ENCODE measurements at regions not wholly inside any gene's neighbourhood (a gene's known extent, or its start where the extent isn't known, plus 50 kb on each side); places are given as distances from the start of the nearest gene placed in this dataset.
"Not testable (repeated sequence)": the region's sequence is repeated elsewhere in the genome, so short reads cannot be mapped to it uniquely, and the experiment has no call there.

- DNase-seq (ENCODE audit: low read depth, low spot score), result no peak
Measured at GRCh38 chr15:87753539-87753938, 503.0 kb downstream of the NTRK3 start.

DNA sequence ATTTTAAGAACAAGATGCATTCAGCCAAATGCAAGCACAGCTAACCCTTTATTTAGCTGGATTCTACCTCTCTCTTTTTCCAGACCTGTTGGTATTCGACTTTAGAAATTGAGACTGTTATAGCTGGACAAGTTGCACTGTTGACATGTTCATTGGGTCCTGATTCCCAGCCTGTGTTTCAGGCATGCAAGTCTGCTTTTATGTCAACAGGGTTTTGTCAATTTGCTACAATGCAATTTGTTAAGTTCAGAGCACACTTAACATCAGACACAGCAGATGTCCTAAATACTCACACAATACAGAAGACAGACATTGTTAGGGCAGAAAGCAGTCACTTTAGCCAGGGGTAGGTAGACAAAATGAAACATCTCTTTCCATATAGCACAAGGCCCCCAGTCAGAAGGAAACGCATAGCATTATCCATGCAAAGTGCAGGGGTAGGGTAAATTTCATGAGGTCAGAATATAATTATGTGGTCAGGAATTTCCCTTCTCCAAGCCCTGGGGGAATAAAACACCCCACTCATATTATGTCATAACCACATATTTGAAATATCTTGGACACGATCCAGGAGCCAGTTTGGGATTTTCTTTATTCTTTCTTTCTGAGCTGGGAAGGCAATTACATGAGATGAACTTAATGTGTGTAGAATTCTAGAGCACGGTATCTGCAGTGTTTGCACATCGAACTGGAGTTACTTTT lies 504.1 kb downstream of the NTRK3 start:
- DNase-seq (ENCODE audit: low read depth, low spot score), result peak; percentile 46

- no peak for DNase-seq (ENCODE audit: low read depth, low spot score)
Measured at GRCh38 chr15:87748483-87748882, 508.1 kb downstream of the NTRK3 start.

GRCh38 chr15:87747087-87747486 lies 509.5 kb downstream of the NTRK3 start:
- no peak for DNase-seq (ENCODE audit: low read depth, low spot score)

GRCh38 chr15:87746333-87746732 lies 510.2 kb downstream of the NTRK3 start:
- no peak for DNase-seq (ENCODE audit: low read depth, low spot score)

DNA sequence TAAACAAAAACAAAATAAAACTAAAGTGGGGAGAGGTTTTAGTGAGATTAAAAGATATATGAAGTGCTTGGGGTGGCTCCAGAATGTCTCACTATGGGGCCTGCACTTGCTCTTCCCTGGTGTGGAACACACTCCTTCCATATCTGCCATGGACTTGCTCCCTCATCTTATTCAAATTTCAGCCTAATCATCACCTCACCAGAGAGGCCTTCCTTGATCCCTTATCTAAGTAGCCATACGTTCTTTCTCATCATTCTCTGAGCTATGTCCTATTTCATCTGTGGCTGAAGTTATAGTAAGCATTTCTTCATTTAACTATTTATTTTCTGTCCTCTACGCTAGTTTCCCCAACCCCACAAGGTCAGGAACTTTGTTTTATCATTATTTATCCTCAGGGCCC lies 511.7 kb downstream of the NTRK3 start:
- no peak for DNase-seq (ENCODE audit: low read depth, low spot score)

DNA sequence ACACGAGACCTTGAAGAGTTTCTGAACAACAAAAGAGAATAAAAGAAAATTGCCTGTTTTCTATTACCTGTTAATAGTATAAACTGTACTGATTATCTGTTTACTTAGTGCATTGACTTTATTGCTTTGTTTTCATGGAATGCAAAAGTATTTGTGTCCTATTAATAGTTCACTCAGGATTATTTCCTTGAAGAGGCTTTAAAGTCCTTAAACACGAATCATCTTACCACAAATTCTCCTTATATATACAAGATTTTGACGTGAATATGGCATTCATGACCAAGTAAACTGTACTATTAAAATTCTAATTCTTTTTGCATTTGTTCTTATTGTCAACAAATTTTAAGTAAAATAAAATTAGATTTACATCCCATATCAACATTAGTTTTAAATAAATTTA lies 513.0 kb downstream of the NTRK3 start:
- no peak for DNase-seq (ENCODE audit: low read depth, low spot score)

GRCh38 chr15:87741350-87741749 lies 515.2 kb downstream of the NTRK3 start:
- DNase-seq (ENCODE audit: low read depth, low spot score), result no peak

- no peak for DNase-seq (ENCODE audit: low read depth, low spot score)
Measured at GRCh38 chr15:87740655-87741344, 515.7 kb downstream of the NTRK3 start.

DNA sequence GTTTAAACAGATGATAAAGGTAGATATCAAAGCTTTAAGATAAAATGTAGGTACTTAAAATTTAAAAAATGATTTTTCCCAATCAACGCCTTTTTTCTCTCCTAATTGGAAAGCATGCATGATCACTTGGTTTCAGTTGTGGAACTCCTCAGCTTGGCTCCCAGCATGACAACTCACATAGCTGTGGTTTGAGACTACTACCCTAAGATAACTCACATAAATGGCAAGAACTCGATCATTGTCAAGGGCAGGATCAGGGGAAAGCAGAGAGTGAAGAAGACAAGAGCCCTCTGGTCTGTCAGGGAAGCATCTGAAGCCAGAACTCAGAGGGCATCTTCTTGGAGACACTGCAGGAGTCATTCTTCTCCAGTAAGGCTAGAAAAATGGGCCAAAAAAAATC lies 516.7 kb downstream of the NTRK3 start:
- DNase-seq (ENCODE audit: low read depth, low spot score), result no peak

DNA sequence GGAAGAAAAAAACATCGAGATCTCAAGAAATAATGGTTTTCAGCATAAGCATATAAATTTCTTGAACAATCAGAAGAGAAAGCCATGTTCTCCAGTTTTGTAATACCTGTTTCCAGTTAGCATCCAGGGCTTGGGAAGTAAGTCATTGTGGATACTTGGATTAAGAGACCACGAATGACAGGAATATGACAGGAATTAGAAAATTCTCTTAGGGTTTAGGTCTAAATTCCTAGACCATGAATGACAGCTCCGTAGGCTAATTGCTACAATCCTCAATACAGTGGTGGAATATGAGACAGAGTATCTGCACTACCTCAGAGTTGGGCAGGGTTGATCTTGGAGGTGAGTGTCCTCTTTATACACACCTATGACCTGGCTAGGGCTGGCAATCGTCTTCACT lies 517.5 kb downstream of the NTRK3 start:
- DNase-seq (ENCODE audit: low read depth, low spot score), result no peak

DNA sequence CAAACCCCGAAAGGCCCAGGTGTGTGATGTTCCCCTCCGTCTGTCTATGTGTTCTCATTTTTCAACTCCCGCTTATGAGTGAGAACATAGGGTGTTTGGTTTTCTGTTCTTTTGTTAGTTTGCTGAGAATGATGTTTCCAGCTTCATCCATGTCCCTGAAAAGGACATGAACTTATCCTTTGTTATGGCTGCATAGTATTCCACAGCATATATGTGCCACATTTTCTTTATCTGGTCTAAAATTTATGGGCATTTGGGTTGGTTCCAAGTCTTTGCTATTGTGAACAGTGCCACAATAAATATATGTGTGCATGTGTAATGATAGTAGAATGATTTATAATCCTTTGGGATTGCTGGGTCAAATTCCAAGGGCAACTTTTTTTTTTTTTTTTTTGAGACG lies 519.1 kb downstream of the NTRK3 start:
- DNase-seq (ENCODE audit: low read depth, low spot score), result not testable (repeated sequence)

GRCh38 chr15:87736891-87737389 lies 519.6 kb downstream of the NTRK3 start:
- DNase-seq (ENCODE audit: low read depth, low spot score), result no peak

- no peak for DNase-seq (ENCODE audit: low read depth, low spot score)
Measured at GRCh38 chr15:87736401-87736800, 520.1 kb downstream of the NTRK3 start.

- DNase-seq (ENCODE audit: low read depth, low spot score), result no peak
Measured at GRCh38 chr15:87735522-87735921, 521.0 kb downstream of the NTRK3 start.

DNA sequence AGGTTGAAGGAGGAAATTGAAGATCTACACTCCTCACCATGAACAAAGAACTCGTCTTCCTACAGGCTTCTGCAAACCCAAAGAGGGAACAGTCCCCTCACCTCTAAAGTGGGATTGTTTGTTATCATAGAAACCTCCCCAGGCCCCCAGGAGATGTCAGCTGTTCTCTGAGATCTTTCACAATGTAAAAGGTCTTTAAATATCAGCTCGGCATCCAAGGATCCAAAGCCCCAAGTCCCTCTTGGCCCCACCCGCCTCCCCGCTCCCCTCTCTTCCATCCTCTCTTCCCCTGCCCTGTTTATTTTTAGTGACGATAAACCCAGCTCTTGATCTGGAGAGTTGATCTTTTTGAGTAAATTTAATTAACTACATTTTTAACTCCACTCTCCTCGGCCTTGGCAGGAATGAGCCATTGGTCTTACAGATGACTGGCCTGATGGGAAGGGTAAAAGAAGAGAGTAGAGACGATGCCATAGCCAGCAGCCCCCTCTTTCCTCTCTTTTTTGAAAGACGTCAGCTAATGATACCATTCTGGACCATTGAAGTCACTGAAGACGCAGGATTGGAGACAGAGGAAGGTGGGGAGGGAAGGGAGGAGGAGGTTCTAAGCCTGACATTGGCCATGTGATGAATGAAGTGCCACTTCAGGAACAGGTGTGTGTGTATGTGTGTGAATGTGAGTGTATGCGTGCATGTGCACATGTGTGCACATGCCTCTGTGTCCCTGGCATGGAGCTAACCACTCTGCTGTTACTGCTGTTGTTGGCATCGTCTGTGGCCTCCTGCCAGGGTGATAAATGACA lies 521.8 kb downstream of the NTRK3 start:
- no peak for DNase-seq (ENCODE audit: low read depth, low spot score)

DNA sequence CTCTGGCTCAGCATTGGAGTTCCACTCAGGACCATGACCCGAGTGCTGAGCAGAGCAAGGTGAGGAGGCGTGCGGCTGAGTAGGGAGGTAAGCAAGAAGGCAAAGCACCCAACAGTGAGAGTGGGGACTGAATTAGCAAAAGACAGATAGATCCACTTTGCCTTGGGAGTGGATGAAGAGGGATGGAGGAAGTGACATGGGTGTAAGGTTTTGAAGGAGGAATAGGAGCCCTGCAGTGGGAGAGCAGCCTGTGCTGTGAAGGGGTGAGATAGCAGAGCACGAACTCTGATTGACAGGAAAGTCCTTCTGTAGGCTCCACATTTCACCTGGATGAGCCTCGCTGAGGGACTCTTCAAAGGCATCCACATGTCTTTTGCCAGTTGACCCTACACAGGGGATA lies 522.6 kb downstream of the NTRK3 start:
- no peak for DNase-seq (ENCODE audit: low read depth, low spot score)

GRCh38 chr15:87733541-87733941 lies 523.0 kb downstream of the NTRK3 start:
- DNase-seq (ENCODE audit: low read depth, low spot score), result no peak

DNA sequence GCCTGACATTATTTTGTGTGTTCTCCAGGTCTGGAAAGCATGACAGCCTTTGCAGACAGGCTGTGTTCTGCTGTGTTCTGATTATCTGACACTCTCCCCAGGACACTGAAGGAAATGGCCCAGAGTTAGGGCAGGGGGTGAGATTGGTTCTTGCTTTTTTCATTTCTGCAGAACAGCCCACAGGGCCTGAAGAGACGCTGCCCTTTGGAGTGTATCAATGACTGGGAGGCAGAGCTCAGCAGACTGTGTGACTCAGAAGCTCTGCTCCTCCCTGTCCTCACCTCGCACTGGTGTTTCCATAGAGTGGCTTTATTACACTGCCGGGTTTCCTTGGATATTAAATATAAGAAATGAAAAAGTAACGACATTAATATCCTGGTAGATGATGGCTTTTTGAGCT lies 523.6 kb downstream of the NTRK3 start:
- DNase-seq (ENCODE audit: low read depth, low spot score), result no peak

- no peak for DNase-seq (ENCODE audit: low read depth, low spot score)
Measured at GRCh38 chr15:87731630-87732029, 524.9 kb downstream of the NTRK3 start.

- no peak for DNase-seq (ENCODE audit: low read depth, low spot score)
Measured at GRCh38 chr15:87730706-87731105, 525.8 kb downstream of the NTRK3 start.

DNA sequence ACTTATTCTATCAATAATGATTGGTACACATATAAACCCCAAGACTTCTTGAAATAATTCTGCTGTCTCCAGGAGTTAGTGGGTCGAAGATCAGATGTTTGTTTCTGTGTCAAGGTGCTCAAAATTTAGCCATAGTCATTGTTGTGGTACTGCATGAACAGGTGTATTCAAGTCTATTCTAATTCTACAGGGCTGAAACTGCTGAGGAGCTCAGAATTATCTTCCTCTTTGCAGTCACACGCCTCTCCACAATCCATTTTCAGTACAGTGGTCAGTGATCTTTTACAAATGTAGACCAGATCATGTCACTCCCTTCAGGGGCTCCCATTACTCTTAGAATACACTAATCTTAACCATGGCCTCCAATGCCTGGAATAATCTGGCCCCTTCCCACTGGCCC lies 527.5 kb downstream of the NTRK3 start:
- no peak for DNase-seq (ENCODE audit: low read depth, low spot score)
